Spleen (tissue), 11 donors: ENCODE measurements at regions not wholly inside any gene's neighbourhood (a gene's known extent, or its start where the extent isn't known, plus 50 kb on each side); places are given as distances from the start of the nearest gene placed in this dataset.
"Not testable (repeated sequence)": the region's sequence is repeated elsewhere in the genome, so short reads cannot be mapped to it uniquely, and the experiment has no call there.

ENCODE experiments used
- DNase-seq: peaks from one replicate; pipeline ENCODE4 v3.0.0-alpha.2; 2020
- H3K27ac ChIP-seq, 8 donors: fragments of 200-600 bp; sonication (generic) in 7 of 8; 1 replicate in 4 of 8; 2 replicates in 4 of 8; pipeline versions ENCODE4 v1.5.0 to v1.8.0; 2016 to 2021; ENCODE audit warnings: inconsistent platforms in 4 of 8, mild to moderate bottlenecking in 4 of 8, moderate library complexity in 1 of 8
- H3K27me3 ChIP-seq, 7 donors: fragments of 200-600 bp; sonication (generic) in 6 of 7; replicated peaks in 1 of 7; 1 replicate in 4 of 7; 2 replicates in 3 of 7; pipeline versions ENCODE4 v1.5.0 to v1.8.0; 2016 to 2021; ENCODE audit warnings: inconsistent platforms in 3 of 7, mild to moderate bottlenecking in 1 of 7
- H3K36me3 ChIP-seq, 6 donors: fragments of 200-600 bp; sonication (generic) in 5 of 6; 1 replicate in 4 of 6; 2 replicates in 2 of 6; pipeline versions ENCODE4 v1.5.0 to v1.8.0; 2016 to 2021; ENCODE audit warnings: inconsistent platforms in 2 of 6
- H3K4me1 ChIP-seq, 6 donors: fragments of 200-600 bp; sonication (generic) in 5 of 6; 1 replicate in 3 of 6; 2 replicates in 3 of 6; pipeline versions ENCODE4 v1.5.0 to v1.8.0; 2016 to 2021; ENCODE audit warnings: inconsistent platforms in 3 of 6
- H3K4me3 ChIP-seq, 8 donors: fragments of 200-600 bp; sonication (generic) in 7 of 8; 1 replicate in 4 of 8; 2 replicates in 4 of 8; pipeline versions ENCODE4 v1.5.0 to v1.8.0; 2016 to 2021; ENCODE audit warnings: inconsistent platforms in 4 of 8, mild to moderate bottlenecking in 4 of 8, moderate library complexity in 2 of 8
- H3K9me3 ChIP-seq, 8 donors: fragments of 200-600 bp; sonication (generic) in 7 of 8; 1 replicate in 4 of 8; 2 replicates in 4 of 8; pipeline versions ENCODE4 v1.5.0 to v1.8.0; 2016 to 2021; ENCODE audit warnings: inconsistent platforms in 4 of 8
- POLR2A ChIP-seq, 3 donors: fragments of 450-650 bp; IDR thresholded peaks; one replicate each; pipeline ENCODE4 v1.5.1; 2017; ENCODE audit warnings: antibody characterized with exemption in 3 of 3, mild to moderate bottlenecking in 1 of 3
- POLR2AphosphoS5 ChIP-seq, 3 donors: sonication (generic); formaldehyde crosslinking; IDR thresholded peaks; one replicate each; pipeline ENCODE4 v1.5.1; 2017; ENCODE audit warnings: antibody characterized with exemption in 3 of 3
- WGBS, 5 donors: extraction: QIAGEN DNeasy Blood & Tissue Kit in 3 of 5; methylation state at CpG; one replicate each; pipeline versions ENCODE4 v1.1.5 to v1.1.7; 2013 to 2018; 5-methylcytosine and 5-hydroxymethylcytosine counted together
- intact Hi-C: fragments of 100-400 bp; cut with DNase I; formaldehyde crosslinking; loops from one replicate; pipeline ENCODE4 v1.15.0; 2023; ENCODE audit warnings: low total_unique reads
- TF ChIP-seq, protein P1 (sequence below), 11 experiments: fragments of 200-600 bp in 7 of 11; fragments of 450-650 bp in 4 of 11; sonication (generic) in 4 of 11; IDR thresholded peaks in 8 of 11; conservative IDR thresholded peaks in 3 of 11; 1 replicate in 7 of 11; 2 replicates in 4 of 11; pipeline versions ENCODE4 v1.4.0 to v1.8.0; 2016 to 2021; ENCODE audit warnings: antibody characterized with exemption in 11 of 11, inconsistent platforms in 4 of 11, mild to moderate bottlenecking in 1 of 11
- donor health status: healthy with polysubstance abuse.
- donor health status: DM: no; HTN: no; CAD: no; lungs with moderate emphysema.
- donor health status: DM: no; HTN: no; CAD: no.
- donor health status: Bipolar disorder and iron deficiency.
- donor health status: healthy.
- donor health status: DM: no; HTN: no; CAD: no.
- donor health status: DM: yes; HTN: yes; CAD: no.

DNA sequence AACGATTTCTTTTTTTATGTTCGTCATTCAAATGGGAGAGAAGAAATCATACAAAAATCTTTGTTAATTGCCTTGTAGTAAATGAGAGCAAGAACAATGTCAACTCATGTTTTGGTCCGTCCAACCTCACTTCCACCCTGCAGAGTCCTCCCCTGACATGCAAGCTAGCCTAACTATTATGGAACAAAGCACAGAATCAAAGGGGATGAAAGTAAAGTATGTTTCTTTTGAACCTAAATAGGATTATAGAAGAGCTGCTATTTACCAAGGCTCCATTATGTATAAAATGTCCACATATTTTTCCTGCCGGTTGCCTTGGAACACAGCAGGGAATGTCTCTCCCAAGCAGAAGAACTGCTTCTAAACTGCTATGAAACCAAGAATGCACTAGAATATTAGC is 161.1 kb downstream of the MRPS30 start:
- H3K27ac ChIP-seq: no peak overlapping the region
- TF ChIP-seq POLR2A (IDR thresholded peaks at IDR 0.05) (no peak), POLR2AphosphoS5 (IDR thresholded peaks at IDR 0.05) (no peak)
- TF ChIP-seq, protein P1, sequence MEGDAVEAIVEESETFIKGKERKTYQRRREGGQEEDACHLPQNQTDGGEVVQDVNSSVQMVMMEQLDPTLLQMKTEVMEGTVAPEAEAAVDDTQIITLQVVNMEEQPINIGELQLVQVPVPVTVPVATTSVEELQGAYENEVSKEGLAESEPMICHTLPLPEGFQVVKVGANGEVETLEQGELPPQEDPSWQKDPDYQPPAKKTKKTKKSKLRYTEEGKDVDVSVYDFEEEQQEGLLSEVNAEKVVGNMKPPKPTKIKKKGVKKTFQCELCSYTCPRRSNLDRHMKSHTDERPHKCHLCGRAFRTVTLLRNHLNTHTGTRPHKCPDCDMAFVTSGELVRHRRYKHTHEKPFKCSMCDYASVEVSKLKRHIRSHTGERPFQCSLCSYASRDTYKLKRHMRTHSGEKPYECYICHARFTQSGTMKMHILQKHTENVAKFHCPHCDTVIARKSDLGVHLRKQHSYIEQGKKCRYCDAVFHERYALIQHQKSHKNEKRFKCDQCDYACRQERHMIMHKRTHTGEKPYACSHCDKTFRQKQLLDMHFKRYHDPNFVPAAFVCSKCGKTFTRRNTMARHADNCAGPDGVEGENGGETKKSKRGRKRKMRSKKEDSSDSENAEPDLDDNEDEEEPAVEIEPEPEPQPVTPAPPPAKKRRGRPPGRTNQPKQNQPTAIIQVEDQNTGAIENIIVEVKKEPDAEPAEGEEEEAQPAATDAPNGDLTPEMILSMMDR (IDR thresholded peaks at IDR 0.05 in 8 of 11, conservative IDR thresholded peaks at IDR 0.05 in 3 of 11): no peak
- no peaks in the 10 kb centered on the region for H3K36me3 ChIP-seq
- peaks cover 0 to 18% (median 11%) of the 10 kb centered on the region in 8 donors for H3K9me3 ChIP-seq
- 79 to 93% (median 85%) methylated on average over 4 of the region's 4 CpGs for WGBS, 5 donors
- no peak for DNase-seq
- H3K27me3 ChIP-seq: no peaks in the 10 kb centered on the region
- H3K4me3 ChIP-seq: no peak overlapping the region
- no peaks in the 10 kb centered on the region for H3K4me1 ChIP-seq
- intact Hi-C loops: no loop called here

DNA sequence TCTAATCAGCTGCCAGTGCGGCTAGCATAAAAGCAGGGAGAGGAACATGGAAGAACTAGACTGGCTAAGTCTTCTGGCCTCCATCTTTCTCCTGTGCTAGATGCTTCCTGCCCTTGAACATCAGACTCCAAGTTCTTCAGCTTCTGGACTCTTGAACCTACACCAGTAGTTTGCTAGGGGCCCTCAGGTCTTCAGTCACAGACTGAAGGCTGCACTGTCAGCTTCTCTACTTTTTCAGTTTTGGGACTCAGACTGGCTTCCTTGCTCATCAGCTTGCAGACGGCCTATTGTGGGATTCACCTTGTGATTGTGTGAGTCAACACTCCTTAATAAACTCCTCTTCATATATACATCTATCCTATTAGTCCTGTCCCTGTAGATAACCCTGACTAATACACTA is 162.2 kb downstream of the MRPS30 start:
- DNase-seq, H3K4me1 ChIP-seq, H3K27me3 ChIP-seq, intact Hi-C loops, H3K36me3 ChIP-seq, H3K27ac ChIP-seq, H3K4me3 ChIP-seq: not testable (repeated sequence)
- 84 to 95% (median 92%) methylated on average over 2 of the region's 2 CpGs for WGBS, 5 donors
- H3K9me3 ChIP-seq: peaks cover 0 to 30% (median 20%) of the 10 kb centered on the region in 8 donors

DNA sequence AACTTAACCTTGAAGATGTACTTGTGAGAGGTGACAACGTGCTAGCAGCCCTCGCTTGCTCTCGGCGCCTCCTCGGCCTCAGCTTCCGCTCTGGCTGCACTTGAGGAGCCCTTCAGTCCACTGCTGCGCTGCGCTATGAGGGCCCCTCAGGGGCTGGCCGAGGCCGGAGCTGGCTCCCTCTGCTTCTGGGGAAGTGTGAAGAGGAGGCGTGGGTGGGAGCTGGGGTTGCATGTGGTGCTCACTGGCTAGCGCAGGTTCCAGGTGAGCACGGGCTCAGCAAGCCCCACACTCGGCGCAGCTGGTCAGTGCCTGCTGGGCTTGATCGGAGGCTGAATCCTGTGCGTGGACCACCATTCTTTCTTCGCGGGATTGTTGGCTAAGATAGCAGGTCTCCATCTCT is 166.1 kb downstream of the MRPS30 start:
- intact Hi-C loops: no loop called here
- WGBS, 5 donors: 87 to 94% (median 92%) methylated on average over 18 to 19 of the region's 19 CpGs
- Histone ChIP-seq H3K9me3 (peaks cover 0 to 42% (median 27%) of the 10 kb centered on the region in 8 donors), H3K27me3 (no peaks in the 10 kb centered on the region), H3K36me3 (no peaks in the 10 kb centered on the region), H3K27ac (no peak overlapping the region), H3K4me3 (no peak overlapping the region), H3K4me1 (no peaks in the 10 kb centered on the region)
- no peak for DNase-seq
- TF ChIP-seq POLR2AphosphoS5 (IDR thresholded peaks at IDR 0.05): no peak
- no peak for TF ChIP-seq POLR2A (IDR thresholded peaks at IDR 0.05)
- TF ChIP-seq, protein P1 (IDR thresholded peaks at IDR 0.05 in 8 of 11, conservative IDR thresholded peaks at IDR 0.05 in 3 of 11): no peak

DNA sequence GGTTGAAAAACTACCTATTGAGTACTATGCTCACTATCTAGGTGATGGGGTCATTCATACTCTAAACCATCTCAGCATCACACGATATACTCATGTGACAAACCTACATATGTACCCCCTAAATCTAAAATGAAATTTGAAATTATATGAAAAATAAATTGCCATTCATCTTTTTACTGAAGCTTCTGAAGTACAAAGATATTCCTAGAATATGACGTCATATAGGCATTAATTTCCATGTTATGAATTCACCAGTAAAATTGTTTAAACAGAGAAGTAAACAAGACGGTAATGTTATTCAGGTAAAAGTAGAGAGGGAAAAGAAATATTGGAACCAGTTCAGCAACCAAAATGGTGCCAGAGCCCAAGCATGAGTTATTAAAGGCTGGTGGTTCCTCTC is 173.0 kb downstream of the MRPS30 start:
- 85 to 96% (median 87%) methylated on average over 3 of the region's 3 CpGs for WGBS, 5 donors
- TF ChIP-seq POLR2A (IDR thresholded peaks at IDR 0.05): no peak
- no peak for TF ChIP-seq POLR2AphosphoS5 (IDR thresholded peaks at IDR 0.05)
- TF ChIP-seq, protein P1 (IDR thresholded peaks at IDR 0.05 in 8 of 11, conservative IDR thresholded peaks at IDR 0.05 in 3 of 11): no peak
- Histone ChIP-seq H3K4me1 (no peaks in the 10 kb centered on the region), H3K4me3 (no peak overlapping the region), H3K9me3 (peaks cover 14 to 87% (median 65%) of the 10 kb centered on the region in 8 donors), H3K27me3 (no peaks in the 10 kb centered on the region), H3K36me3 (no peaks in the 10 kb centered on the region), H3K27ac (no peak overlapping the region)
- intact Hi-C loops: no loop called here
- no peak for DNase-seq

DNA sequence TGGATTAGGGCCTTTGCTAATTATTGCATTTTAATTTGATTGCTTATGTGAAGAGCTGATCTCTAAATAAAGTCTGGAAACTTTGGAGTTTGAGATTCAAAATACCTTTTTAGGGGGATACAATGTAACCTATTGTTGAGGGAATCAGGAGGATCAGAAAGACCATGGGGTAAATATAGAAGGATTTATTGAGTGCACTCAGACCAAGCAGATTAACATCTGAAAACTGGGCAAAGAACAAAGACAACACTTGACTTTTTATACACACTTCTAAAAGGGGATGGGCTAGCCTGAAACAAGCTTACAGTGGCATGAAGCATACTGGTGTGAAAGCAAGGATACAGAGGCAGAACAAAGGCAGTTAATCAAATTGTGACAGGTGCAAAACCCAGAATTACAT is 174.3 kb downstream of the MRPS30 start:
- Histone ChIP-seq H3K4me1 (no peaks in the 10 kb centered on the region), H3K27ac (no peak overlapping the region), H3K27me3 (no peaks in the 10 kb centered on the region), H3K36me3 (no peaks in the 10 kb centered on the region), H3K4me3 (no peak overlapping the region), H3K9me3 (peaks cover 14 to 100% (median 77%) of the 10 kb centered on the region in 8 donors)
- intact Hi-C loops: no loop called here
- TF ChIP-seq POLR2A (IDR thresholded peaks at IDR 0.05) (no peak), POLR2AphosphoS5 (IDR thresholded peaks at IDR 0.05) (no peak)
- TF ChIP-seq, protein P1 (IDR thresholded peaks at IDR 0.05 in 8 of 11, conservative IDR thresholded peaks at IDR 0.05 in 3 of 11): no peak
- no peak for DNase-seq
